ENCODE measurements at regions not wholly inside any gene's neighbourhood (a gene's known extent, or its start where the extent isn't known, plus 50 kb on each side); places are given as distances from the start of the nearest gene placed in this dataset.

- dilution Hi-C loops (cut with MboI; ENCODE audit: extremely low pct_ligation_motif_present, low sequenced_read_pairs), result no loop called here
- no peaks in the 10 kb centered on the region for H3K36me3 ChIP-seq (ENCODE audit: control insufficient read depth in 2 of 2, extremely low read depth in 1 of 2, insufficient read depth in 2 of 2, low read length in 2 of 2)
- CTCF ChIA-PET, result no interaction called here
These were observed 100.4 kb downstream of the HMX1 start for GRCh38 chr4:8771258-8771590.

More at GRCh38 chr4:8771258-8771590, 100.4 kb downstream of the HMX1 start:
- H3K27me3 ChIP-seq (ENCODE audit: control insufficient read depth in 2 of 2, insufficient read depth in 2 of 2, low read length in 2 of 2), result no peaks in the 10 kb centered on the region
- no peaks in the 10 kb centered on the region for H4K20me1 ChIP-seq (replicated peaks; ENCODE audit: control insufficient read depth, extremely low read depth, insufficient read depth, low read length)
- H3K9me3 ChIP-seq (replicated peaks; ENCODE audit: control insufficient read depth, insufficient read depth, low read length), result no peaks in the 10 kb centered on the region
- FAIRE-seq, result no peak
- intact Hi-C loops (cut with micrococcal nuclease), result no loop called here
- no peaks in the 10 kb centered on the region for H3K4me1 ChIP-seq (ENCODE audit: control insufficient read depth, extremely low read depth, insufficient read depth, low read length)
- no peak overlapping the region for H3K9ac ChIP-seq (replicated peaks; ENCODE audit: extremely low read depth, insufficient read depth, low read length)
- H3K4me2 ChIP-seq (ENCODE audit: insufficient read depth, low read length), result no peak overlapping the region
- no peaks in the 10 kb centered on the region for H3K9me1 ChIP-seq (replicated peaks; ENCODE audit: control insufficient read depth, extremely low read depth, insufficient read depth, low read length)
- POLR2A ChIA-PET, result no interaction called here
- no peaks in the 10 kb centered on the region for H3K79me2 ChIP-seq (ENCODE audit: control insufficient read depth, insufficient read depth, low read length)
- BruUV-seq (replicated peaks), result no TSS peak
- H2AFZ ChIP-seq (ENCODE audit: low read depth, low read length), result no peak overlapping the region
- DNase-seq (ENCODE audit: low read depth, low spot score), result no peak
- no peak overlapping the region for H3K27ac ChIP-seq (ENCODE audit: insufficient read depth, low read depth, low read length)
- TF ChIP-seq GATA2 (IDR thresholded peaks at IDR 0.05; ENCODE audit: insufficient read depth, insufficient read length, low read depth, low read length) (no peak), FOS (IDR thresholded peaks at IDR 0.05; ENCODE audit: borderline replicate concordance, insufficient read depth, low read length) (no peak), MYC (IDR thresholded peaks at IDR 0.05; ENCODE audit: low read depth, low read length) (no peak), POLR2AphosphoS5 (IDR thresholded peaks at IDR 0.05; ENCODE audit: insufficient read depth, low read depth, low read length) (no peak), POLR2A (IDR thresholded peaks at IDR 0.05; ENCODE audit: low read depth, low read length) (no peak), CTCF (IDR thresholded peaks at IDR 0.05; ENCODE audit: extremely low read depth in 1 of 2, insufficient read depth in 1 of 2, low read depth in 1 of 2, low read length in 2 of 2) (no peak), EZH2 (IDR thresholded peaks at IDR 0.05; ENCODE audit: borderline replicate concordance, low read depth, low read length, severe bottlenecking) (no peak), JUN (IDR thresholded peaks at IDR 0.05; ENCODE audit: borderline replicate concordance, insufficient read depth, insufficient read length, low read depth) (no peak), MAX (IDR thresholded peaks at IDR 0.05; ENCODE audit: insufficient read depth, insufficient read length) (no peak)
- H3K4me3 ChIP-seq (replicated peaks in 1 of 3; ENCODE audit: insufficient read depth in 1 of 3, low read depth in 1 of 3, low read length in 3 of 3), result no peak overlapping the region
